ENCODE measurements at regions not wholly inside any gene's neighbourhood (a gene's known extent, or its start where the extent isn't known, plus 50 kb on each side); places are given as distances from the start of the nearest gene placed in this dataset.
A peak's percentile ranks its signal among the peaks of the same experiment; 100 is the strongest.

GRCh38 chr11:80107415-80107814, 666.6 kb upstream of the TENM4 start:
- Histone ChIP-seq H2BK20ac (ENCODE audit: low read depth, low read length, poor library complexity, severe bottlenecking) (no peak overlapping the region), H3K27me3 (ENCODE audit: insufficient read depth, low read length) (no peaks in the 10 kb centered on the region), H2BK15ac (ENCODE audit: low read depth, low read length) (no peak overlapping the region), H3K4me1 (ENCODE audit: insufficient read depth, low read length) (no peaks in the 10 kb centered on the region), H4K5ac (ENCODE audit: insufficient read length, low read depth, low read length) (no peak overlapping the region), H2AK5ac (ENCODE audit: insufficient read length, low read length) (no peak overlapping the region), H3T11ph (ENCODE audit: low read length) (no peak overlapping the region), H3K18ac (ENCODE audit: insufficient read length, low read depth, low read length) (no peak overlapping the region), H3K14ac (ENCODE audit: insufficient read depth, low read length) (no peak overlapping the region), H3K56ac (ENCODE audit: insufficient read length, low read depth, low read length) (no peak overlapping the region), H3K23ac (ENCODE audit: insufficient read length, low read depth, low read length) (no peak overlapping the region), H2AFZ (ENCODE audit: low read length) (no peak overlapping the region), H3K79me1 (ENCODE audit: insufficient read depth, low read depth, low read length, poor library complexity, severe bottlenecking) (no peaks in the 10 kb centered on the region), H3K4ac (ENCODE audit: low read depth, low read length) (no peak overlapping the region), H4K20me1 (ENCODE audit: control insufficient read depth, insufficient read depth, insufficient read length) (no peaks in the 10 kb centered on the region), H4K8ac (replicated peaks; ENCODE audit: insufficient read length, low read depth, low read length) (no peak overlapping the region), H2BK120ac (ENCODE audit: low read depth, low read length, poor library complexity, severe bottlenecking) (no peak overlapping the region), H3K79me2 (ENCODE audit: insufficient read depth, low read length) (no peaks in the 10 kb centered on the region), H2BK5ac (ENCODE audit: insufficient read length, low read length) (no peak overlapping the region), H3K27ac (ENCODE audit: insufficient read length, low read depth, low read length) (no peak overlapping the region), H3K4me2 (ENCODE audit: insufficient read depth, insufficient read length, low read length) (no peak overlapping the region), H3K23me2 (ENCODE audit: insufficient read length, low read depth, low read length, poor library complexity, severe bottlenecking) (no peaks in the 10 kb centered on the region), H4K91ac (ENCODE audit: insufficient read length, low read depth, low read length) (no peak overlapping the region), H3K9ac (ENCODE audit: extremely low read depth, insufficient read length, low read length) (no peak overlapping the region), H3K9me3 (ENCODE audit: control insufficient read depth, low read depth, low read length) (no peaks in the 10 kb centered on the region), H2BK12ac (ENCODE audit: insufficient read length, low read depth, low read length) (no peak overlapping the region)
- no peak overlapping the region for H3K4me3 Mint-ChIP-seq
- no CpG with 5 or more reads among the region's 1 CpG for WGBS (ENCODE audit: extremely low coverage, insufficient read length, low lambda C conversion rate)
- no peaks in the 10 kb centered on the region for H3K9me3 Mint-ChIP-seq
- DNase-seq = no peak
- H3K27me3 Mint-ChIP-seq (ENCODE audit: low read depth) = no peaks in the 10 kb centered on the region; the same call in 1 of the 2 replicates
- TF ChIP-seq, protein P1, sequence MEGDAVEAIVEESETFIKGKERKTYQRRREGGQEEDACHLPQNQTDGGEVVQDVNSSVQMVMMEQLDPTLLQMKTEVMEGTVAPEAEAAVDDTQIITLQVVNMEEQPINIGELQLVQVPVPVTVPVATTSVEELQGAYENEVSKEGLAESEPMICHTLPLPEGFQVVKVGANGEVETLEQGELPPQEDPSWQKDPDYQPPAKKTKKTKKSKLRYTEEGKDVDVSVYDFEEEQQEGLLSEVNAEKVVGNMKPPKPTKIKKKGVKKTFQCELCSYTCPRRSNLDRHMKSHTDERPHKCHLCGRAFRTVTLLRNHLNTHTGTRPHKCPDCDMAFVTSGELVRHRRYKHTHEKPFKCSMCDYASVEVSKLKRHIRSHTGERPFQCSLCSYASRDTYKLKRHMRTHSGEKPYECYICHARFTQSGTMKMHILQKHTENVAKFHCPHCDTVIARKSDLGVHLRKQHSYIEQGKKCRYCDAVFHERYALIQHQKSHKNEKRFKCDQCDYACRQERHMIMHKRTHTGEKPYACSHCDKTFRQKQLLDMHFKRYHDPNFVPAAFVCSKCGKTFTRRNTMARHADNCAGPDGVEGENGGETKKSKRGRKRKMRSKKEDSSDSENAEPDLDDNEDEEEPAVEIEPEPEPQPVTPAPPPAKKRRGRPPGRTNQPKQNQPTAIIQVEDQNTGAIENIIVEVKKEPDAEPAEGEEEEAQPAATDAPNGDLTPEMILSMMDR (conservative IDR thresholded peaks at IDR 0.05) = peak; percentile 38; the same call in 2 of the 3 replicates
- peaks cover 6 to 8% of the 10 kb centered on the region in 2 experiments; a peak in 3 of 4 replicates for H3K4me1 Mint-ChIP-seq
- H3K36me3 Mint-ChIP-seq (ENCODE audit: insufficient read depth in 1 of 3, low read depth in 3 of 3) = no peaks in the 10 kb centered on the region
- peak overlapping the region in 1 of 3 experiments; percentile 33; a peak in 1 of 7 replicates for H3K27ac Mint-ChIP-seq

Data from H9 (cell line).